Hematopoietic multipotent progenitor cell treated with erythropoietin and hydrocortisone succinate and interleukin-3 and kit ligand, for 6 days (in vitro differentiated cells): ENCODE measurements at regions not wholly inside any gene's neighbourhood (a gene's known extent, or its start where the extent isn't known, plus 50 kb on each side); places are given as distances from the start of the nearest gene placed in this dataset.
"Not testable (repeated sequence)": the region's sequence is repeated elsewhere in the genome, so short reads cannot be mapped to it uniquely, and the experiment has no call there.

Experiments
- DNase-seq: peaks from one replicate; pipeline ENCODE4 v3.0.0-alpha.2; 2015

- not testable (repeated sequence) for DNase-seq
These were observed 102.8 kb upstream of the KCNMA1 start for GRCh38 chr10:77740396-77740795.

- no peak for DNase-seq
These were observed 101.0 kb upstream of the KCNMA1 start for GRCh38 chr10:77738496-77739158.

GRCh38 chr10:77737608-77738007 is 100.0 kb upstream of the KCNMA1 start:
- no peak for DNase-seq

- not testable (repeated sequence) for DNase-seq
These were observed 97.5 kb upstream of the KCNMA1 start for GRCh38 chr10:77735136-77735535.

- DNase-seq = no peak
These were observed 94.8 kb upstream of the KCNMA1 start for GRCh38 chr10:77732213-77733003.

- DNase-seq = no peak
These were observed 89.9 kb upstream of the KCNMA1 start for GRCh38 chr10:77727481-77727880.

- no peak for DNase-seq
These were observed 89.1 kb upstream of the KCNMA1 start for GRCh38 chr10:77726732-77727131.

GRCh38 chr10:77726301-77726700 is 88.7 kb upstream of the KCNMA1 start:
- no peak for DNase-seq

- DNase-seq = no peak
These were observed 87.2 kb upstream of the KCNMA1 start for GRCh38 chr10:77724820-77725219.

GRCh38 chr10:77723376-77723775 is 85.8 kb upstream of the KCNMA1 start:
- DNase-seq = no peak

GRCh38 chr10:77722956-77723355 is 85.3 kb upstream of the KCNMA1 start:
- not testable (repeated sequence) for DNase-seq

- DNase-seq = no peak
These were observed 84.2 kb upstream of the KCNMA1 start for GRCh38 chr10:77721815-77722214.

GRCh38 chr10:77718957-77719356 is 81.3 kb upstream of the KCNMA1 start:
- no peak for DNase-seq

- not testable (repeated sequence) for DNase-seq
These were observed 80.7 kb upstream of the KCNMA1 start for GRCh38 chr10:77718312-77718711.

- DNase-seq = no peak
These were observed 79.7 kb upstream of the KCNMA1 start for GRCh38 chr10:77717336-77717735.

GRCh38 chr10:77716458-77717317 is 79.1 kb upstream of the KCNMA1 start:
- no peak for DNase-seq

GRCh38 chr10:77715536-77715935 is 77.9 kb upstream of the KCNMA1 start:
- DNase-seq = no peak

GRCh38 chr10:77715088-77715487 is 77.5 kb upstream of the KCNMA1 start:
- DNase-seq = peak; percentile 41

GRCh38 chr10:77713521-77714280 is 76.1 kb upstream of the KCNMA1 start:
- DNase-seq = no peak

- DNase-seq = no peak
These were observed 74.6 kb upstream of the KCNMA1 start for GRCh38 chr10:77712207-77712606.

- no peak for DNase-seq
These were observed 74.1 kb upstream of the KCNMA1 start for GRCh38 chr10:77711683-77712049.

- peak; percentile 74 for DNase-seq
These were observed 73.4 kb upstream of the KCNMA1 start for GRCh38 chr10:77710759-77711682.
